Germinal center (tissue), 1 donor: ENCODE measurements at regions not wholly inside any gene's neighbourhood (a gene's known extent, or its start where the extent isn't known, plus 50 kb on each side); places are given as distances from the start of the nearest gene placed in this dataset.
"Not testable (repeated sequence)": the region's sequence is repeated elsewhere in the genome, so short reads cannot be mapped to it uniquely, and the experiment has no call there.

ENCODE experiments used
- DNase-seq: peaks from one replicate; pipeline ENCODE4 v3.0.0; 2012; ENCODE audit warnings: mixed read lengths, low spot score

DNA sequence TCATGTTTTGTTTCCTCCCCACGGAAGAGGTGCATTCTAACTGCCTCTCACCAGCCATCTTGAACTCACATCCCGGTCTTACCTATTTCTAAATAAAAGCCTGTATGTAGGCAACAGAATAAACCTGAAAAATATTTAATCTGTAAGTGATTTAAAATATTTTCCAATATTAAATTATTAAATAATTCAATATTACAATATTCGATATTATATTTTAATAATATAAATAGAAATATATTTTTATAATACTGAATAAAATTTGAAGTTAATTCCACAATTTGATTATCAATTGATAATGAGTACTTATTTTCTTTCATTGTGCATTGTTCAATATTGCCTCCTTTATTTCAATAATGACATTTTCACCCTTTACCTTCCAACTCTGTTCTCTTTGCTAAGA, 404.4 kb downstream of the CYLC2 start:
- no peak for DNase-seq

DNA sequence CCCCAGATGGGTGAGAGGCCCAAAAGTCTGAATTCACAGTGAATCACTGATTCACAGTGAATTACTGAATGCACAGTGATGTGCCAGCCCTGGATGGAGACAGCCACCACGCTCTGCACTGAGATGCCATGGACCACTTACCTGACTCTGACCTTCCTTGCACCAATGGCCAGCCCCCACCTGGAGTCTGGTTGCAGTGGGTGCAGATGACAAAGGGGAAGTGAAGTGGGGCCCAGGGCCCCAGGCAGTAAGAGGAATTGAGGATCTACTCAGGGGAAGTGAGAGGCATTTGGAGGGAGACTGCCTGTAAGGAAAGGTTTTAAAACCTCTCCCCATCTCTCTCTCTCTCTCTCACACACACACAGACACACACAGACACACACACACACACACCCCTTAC, 412.1 kb downstream of the CYLC2 start:
- DNase-seq = no peak

DNA sequence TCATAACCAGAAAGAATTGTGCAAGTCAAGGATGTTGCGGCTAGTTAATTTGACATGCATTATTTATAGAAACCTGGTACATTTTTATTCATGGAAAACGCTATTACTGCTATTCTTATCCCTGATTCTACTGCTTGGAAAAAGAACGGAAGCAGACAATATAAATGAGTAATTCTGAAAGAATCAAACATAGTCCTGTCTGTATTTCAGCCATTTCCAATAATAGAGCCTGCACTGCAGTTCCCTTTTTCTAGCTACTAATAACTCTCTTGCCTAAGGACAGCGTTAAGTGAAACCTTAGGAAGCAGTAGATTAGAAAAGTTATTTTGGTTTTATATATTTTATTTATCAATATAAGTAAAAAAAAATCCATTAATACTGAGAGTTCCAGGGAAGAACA, 414.9 kb downstream of the CYLC2 start:
- DNase-seq = no peak

DNA sequence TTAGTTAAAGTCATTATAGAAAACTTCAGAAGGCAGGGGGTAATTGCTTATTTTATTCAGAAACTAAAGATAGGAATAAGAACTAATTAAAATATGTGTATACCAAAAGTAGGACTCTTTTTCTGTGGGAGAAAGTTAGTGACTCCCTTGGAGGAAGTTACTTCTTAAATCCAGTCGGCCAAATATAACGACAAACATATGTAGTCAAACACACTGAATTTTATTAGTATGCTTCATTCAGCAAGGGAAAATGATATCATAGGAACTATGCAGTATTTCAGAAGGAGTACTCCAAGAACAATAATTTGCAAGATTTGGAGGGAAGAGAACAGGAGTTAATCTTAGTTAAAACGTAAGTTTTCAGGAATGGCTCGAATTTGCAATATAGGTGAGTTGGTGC, 432.6 kb downstream of the CYLC2 start:
- DNase-seq = no peak

DNA sequence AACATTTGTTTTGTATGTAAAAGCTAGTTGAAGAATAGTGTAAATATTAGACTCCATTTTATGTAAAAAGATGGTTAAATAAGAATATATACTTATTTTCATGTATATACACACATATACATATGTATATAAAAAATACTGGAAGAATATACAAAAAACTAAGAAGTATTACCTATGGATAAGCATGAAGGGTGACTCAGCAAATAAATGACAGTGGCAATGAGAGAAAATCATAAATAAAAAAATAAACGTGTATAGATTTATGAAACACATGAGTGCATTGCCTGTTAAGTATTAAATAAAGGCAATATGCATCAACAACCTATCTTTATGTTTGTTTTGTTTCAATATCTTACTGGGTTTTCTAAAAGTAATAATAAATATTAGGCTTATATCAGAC, 435.3 kb downstream of the CYLC2 start:
- DNase-seq = no peak

DNA sequence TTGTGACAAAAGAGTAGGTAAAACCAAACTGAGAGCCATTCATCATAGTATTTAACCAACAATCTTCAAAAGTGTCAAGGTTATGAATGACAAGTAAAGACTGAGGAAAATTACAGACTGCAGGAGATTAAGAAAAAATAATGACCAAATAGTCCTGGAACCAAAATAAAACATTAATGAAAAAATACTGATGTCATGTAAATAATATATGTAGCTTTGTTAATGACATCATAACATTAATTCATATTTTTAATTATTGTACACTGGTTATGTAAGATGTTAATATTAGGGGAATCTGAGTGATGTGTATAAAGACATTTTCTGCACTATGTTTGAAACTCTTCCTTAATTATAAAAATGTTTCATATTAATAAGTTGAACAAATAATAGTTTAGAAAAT, 436.7 kb downstream of the CYLC2 start:
- DNase-seq = no peak

DNA sequence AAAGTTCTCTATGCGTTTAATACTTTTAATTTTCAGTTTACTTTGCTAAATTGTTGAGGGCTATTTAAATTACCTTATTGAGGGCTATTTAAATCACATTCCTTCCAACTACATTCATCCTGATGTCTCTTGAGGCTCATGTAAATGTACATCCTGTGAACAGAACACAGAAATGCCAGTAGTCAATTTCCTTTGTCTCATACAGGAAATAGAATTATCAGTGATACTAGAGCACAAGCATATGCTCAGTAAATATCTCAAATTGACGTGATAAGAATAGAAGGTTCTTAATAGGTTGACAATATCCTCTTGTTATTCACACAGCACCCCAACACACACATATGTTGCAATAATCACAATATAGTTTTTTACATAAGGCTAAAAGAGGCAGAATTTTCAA, 449.0 kb downstream of the CYLC2 start:
- no peak for DNase-seq

DNA sequence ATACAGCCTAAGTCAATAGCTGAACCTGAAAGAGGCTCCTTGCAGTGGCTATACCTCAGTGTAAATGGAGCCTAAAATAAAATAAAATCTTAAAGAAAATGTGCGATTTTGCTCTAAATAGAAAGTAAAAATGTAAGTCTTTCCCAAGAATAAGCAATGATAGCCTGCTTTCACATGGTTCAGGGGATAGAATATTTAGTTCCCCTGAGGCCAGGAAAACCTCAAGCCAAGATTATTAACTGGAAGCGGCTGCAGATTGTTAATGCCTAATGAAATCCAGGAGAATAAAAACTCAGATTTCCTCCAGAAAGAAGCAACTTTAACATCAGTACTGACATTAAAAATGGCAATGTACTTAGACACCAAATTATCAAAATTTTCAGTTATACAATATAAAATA, 463.7 kb downstream of the CYLC2 start:
- DNase-seq = no peak

DNA sequence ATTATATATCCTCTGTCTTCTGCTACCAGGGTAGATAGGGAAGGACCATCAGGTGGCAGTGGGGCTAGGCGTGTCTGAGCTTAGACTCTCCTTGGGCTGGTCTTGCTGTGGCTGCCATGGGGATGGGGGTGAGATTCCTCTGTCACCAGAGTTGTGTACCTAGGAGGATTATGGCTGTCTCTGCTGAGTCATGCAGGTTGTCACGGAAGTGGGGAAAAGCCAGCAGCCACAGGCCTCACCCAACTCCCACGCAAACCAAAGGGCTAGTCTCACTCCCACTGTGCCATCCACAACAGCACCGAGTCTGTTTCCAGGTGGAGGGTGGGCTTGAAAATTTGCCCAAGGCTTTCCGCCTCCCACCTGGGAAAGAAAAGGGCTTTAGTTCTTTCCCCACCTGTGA, 476.1 kb downstream of the CYLC2 start:
- no peak for DNase-seq

DNA sequence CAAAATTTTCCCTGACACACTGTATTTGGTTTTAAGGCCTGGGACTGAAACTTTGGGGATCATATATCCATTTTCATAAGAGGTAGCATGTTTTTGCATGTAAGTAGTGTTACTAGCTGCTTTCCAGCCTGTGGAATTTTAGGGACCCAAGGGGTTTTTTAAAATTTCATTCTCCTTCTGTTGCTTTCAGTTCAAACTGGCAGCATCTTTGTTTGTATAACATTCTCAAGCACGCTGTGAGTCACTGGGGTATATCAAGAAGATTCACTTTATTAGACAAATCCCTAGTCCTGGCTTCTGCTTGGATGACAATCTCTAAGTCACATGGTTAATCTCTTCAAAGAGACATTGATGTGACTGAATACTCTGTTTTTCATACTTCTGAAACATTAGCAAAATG, 479.0 kb downstream of the CYLC2 start:
- DNase-seq = no peak

DNA sequence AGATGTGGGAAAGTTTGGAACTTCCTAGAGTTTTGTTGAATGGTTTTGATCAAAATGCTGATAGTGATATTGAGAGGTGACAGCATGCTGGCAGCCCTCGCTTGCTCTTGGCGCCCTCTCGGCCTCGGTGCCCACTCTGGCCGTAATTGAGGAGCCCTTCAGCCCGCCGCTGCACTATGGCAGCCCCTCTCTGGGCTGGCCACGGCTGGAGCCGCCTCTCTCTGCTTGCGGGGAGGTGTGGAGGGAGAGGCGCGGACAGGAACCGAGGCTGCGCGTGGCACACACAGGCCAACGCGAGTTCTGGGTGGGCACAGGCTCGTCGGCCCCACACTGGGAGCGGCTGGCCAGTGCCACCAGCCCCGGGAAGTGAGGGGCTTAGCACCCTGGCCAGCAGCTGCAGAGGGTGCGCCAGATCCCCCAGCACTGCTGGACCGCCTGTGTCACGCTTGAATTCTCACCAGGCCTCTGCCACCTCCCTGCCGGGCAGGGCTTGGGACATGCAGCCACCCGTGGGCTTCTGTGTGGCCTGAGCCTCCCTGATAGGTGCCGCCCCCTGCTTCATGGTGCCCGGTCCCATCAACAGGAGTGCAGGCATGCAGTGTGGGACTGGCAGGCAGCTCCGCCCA, 488.5 kb downstream of the CYLC2 start:
- no peak for DNase-seq

DNA sequence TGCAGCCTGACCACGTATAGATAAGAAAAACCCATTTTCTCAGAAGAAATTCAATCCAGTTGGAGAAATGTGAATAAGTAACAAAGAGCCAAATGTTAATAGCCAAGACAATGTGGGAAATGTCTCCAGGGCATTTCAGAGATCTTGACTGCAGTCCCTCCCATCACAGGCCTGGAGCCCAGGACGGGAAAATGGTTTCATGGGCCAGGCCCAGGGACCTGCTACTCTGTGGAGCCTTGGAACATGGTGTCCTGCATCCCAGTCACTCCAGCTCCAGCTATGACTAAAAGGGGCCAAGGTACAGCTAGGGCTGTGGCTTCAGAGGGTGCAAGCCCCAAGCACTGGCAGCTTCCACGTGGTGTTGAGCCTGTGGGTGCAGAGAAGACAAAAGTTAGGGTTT, 490.0 kb downstream of the CYLC2 start:
- no peak for DNase-seq

DNA sequence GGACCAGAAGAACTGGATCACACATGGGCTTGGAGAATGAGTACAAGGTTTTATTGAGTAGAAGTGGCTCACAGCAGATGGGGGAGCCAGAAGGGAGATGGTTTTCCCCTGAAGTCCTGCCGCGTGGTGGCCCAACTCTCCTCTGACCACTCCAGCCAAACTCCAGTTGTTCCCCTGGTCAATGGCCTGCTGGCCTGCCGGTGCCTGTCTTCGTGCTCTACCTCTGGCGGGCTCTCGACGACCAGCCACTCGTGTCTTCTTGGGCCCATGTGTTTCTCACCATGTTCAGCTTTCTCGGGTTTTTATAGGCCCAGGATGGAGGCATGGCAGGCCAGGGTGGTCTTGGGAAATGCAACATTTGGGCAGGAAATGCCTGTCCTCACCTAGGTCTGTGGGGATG, 519.6 kb downstream of the CYLC2 start:
- DNase-seq = no peak

DNA sequence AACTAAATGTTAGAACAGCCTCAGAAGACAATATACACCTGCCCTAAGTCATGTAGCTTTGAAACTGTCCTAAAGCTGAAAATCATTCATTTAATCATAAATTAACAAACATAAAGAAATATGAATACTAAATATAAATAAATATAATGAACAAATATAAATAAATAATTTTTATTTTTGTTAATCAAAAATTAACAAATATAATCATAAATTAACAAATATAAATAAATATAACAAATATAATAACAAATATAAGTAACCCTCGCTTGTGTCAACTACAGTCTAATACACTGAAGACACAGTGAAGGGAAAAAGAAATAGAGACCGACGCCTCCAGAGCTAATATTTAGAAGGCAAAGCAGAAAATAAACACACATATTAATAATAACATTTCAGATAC, 527.3 kb downstream of the CYLC2 start:
- no peak for DNase-seq

DNA sequence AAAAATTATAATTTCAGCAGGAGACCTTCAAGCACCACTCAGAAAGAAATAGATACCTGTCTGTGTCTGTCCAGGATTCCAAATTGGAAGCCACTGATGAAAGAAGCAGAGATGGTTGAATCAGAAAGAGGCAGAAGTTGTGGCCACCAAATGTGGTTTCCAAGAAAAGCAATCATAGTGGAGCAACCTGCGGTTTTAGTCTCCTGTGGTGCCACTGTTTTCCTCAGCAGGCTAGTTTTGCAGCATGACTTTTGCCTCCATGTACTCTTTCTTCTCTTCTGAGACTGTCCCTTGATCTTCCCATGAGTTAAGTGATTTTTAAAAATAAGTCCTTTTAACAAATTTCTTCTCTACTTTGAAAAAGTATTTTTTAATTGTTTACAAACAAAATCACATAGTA, 535.8 kb downstream of the CYLC2 start:
- DNase-seq = no peak

DNA sequence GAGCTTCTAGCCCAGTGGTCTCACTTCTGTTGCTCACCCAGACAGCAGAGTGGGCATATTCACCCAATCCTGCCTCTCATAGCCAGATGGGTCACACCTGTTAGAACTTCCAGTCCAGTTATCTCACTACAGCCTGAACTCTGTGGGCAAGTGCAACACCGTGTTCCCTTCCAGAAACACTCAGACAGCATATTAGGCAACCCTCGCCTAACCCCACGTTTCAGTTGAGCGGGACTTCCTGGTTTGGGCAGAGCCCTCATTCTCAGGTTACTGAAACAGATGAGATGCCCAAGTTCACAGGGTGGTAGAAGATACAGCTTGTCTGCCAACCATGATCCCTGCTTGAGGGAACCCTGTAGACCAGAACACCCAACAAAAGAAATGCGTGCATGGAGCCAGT, 538.2 kb downstream of the CYLC2 start:
- DNase-seq = no peak

DNA sequence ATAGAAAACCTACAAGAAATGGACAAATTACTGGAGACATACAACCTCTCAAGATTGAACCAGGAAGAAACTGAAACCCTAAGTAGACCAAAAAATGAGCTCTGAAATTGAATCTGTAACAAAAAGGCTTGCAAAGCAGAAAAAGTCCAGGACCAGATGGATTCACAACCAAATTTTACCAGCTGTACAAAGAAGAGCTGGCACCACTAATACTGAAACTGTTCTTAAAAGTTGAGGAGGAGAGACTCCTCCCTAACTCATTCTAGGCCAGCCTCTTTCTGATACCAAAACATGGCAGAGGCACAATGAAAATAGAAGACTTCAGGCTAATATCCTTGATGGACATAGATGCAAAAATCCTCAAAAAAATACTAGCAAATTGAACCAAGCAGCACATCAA, 542.3 kb downstream of the CYLC2 start:
- no peak for DNase-seq

DNA sequence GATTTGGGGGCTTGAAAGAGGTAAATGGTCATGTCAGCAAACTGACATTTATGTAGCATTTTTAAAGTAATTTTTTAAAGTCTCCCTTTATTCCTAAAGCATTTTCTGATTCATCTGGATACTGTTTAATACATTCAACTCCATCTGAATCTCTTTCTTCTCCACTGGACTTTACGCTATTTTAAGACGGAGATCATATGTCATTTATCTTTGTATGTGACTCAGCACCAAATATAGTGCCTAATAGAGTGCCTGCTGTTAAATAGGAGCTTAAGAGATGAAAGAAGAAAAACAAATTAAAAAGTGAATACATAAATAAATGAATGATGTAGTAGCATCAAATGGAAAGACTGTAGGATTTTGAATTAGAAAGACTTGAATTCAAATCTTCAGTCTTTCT, 548.8 kb upstream of the SMC2 start:
- no peak for DNase-seq

DNA sequence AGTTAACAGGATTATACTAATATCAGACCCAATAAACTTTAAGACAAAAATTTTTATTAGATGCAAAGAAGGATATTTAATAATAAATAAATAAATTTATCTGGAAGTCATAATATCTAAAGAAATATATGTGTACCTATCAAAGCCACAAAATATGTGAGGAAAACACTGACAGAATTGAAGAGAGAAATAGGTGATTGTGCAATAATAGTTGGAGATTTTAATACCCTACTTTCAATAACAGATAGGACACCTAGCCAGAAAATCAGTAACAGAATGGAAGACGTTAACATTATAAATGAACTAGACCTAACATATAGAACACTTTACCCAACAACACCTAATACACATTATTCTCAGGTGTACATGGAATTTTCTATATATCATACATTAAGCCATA, 541.4 kb upstream of the SMC2 start:
- DNase-seq = no peak

DNA sequence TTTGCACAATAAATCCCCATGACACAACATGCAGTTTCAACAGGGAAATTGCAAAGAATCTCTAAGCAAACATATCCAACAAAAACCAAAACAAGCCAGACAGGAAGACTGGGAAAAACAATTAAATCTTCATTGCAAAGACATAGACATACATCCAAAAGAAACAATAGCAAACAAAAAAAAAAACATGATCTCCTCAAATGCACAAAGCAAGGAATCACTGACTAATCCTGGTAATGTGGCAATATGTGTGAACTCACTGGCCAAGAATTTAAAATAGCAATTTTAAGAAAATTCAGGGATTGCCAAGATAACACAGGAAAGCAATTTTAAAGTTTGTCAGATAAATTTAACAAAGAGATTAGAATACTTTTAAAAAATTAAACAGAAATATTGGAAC, 520.1 kb upstream of the SMC2 start:
- no peak for DNase-seq

DNA sequence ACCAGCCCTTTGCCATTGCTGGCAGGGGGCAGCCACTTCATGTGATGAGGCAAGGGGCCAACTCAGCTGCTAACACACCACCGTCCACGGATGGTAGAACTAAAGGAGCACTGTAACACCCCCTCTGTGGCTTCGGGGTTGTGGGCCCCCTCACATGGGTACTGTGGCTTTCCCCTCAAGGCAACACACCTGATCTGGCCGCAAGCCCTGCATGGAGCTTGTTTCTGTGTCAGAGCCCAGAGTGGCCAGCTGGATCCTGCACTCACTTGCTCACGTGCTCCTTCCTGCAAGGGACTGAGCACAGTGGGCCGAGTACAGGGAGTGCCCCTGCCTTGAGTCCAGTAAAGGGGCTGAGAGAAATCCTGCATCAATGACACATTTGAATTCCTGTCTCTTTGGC, 507.4 kb upstream of the SMC2 start:
- no peak for DNase-seq

DNA sequence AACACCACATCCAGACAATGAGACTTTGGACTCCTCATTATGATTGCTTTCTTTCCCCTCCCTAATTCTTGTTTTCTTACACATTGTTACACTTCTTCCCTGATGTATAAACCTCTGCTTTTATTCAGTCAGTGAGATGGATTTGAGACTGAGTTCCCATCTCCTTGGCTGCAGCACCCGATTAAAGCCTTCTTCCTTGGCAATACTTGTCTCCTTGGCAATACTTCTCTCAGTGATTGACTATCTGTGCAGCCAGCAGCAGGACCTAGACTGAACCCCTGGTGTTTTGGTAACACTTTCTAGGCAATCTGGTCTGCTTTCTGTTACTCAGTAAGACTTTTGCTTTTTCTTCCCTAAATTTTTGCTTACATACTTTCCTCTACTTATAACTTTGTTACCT, 492.8 kb upstream of the SMC2 start:
- no peak for DNase-seq

DNA sequence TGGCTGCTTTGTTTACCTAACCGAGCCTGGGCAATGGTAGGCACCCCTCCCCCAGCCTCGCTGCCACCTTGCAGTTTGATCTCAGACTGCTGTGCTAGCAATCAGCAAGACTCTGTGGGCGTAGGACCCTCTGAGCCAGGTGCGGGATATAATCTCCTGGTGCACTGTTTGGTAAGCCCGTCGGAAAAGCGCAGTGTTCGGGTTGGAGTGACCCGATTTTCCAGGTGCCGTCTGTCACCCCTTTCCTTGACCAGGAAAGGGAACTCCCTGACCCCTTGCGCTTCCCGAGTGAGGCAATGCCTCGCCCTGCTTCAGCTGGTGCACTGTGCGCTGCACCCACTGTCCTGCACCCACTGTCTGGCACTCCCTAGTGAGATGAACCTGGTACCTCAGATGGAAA, 482.2 kb upstream of the SMC2 start:
- not testable (repeated sequence) for DNase-seq

DNA sequence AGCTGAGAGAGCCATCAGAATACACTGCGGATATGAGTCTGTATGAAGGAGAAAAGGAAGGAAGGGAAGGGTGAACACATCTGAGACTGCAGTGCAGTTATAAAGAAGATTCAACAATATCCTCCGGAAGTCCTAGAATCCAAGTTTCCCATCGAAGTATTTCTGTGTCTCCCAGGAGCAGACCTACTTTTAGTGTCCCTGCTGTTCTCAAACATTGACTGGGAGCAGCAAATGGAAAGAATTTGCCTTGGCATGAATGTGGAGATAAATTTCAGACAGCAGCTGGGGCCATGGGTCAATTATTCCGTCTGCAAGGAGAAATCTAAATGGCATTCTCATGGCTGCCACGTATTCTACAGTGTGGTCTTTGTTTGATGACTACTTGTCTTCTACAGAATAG, 478.1 kb upstream of the SMC2 start:
- no peak for DNase-seq

DNA sequence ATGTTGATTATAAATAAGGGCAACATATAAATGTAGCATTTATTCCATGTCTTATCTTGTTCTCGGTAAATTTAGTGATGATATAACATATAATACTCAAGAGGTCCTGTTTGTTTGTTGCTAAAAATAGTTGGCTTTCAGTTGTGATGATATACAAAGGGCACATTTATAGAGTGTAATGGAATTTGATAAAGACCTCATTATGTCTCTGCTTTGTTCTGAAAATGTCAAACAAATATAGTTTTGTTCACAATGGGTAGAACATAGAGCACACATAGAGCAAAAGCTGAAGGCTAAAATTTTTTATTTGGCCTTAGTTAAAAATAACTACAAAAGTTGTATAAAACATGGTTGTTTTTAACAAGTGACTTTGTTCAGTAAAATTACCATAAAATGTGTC, 477.1 kb upstream of the SMC2 start:
- no peak for DNase-seq
